ENCODE measurements at regions not wholly inside any gene's neighbourhood (a gene's known extent, or its start where the extent isn't known, plus 50 kb on each side); places are given as distances from the start of the nearest gene placed in this dataset.

- no peak for TF ChIP-seq POLR2A (IDR thresholded peaks at IDR 0.05)
- TF ChIP-seq CTCF (IDR thresholded peaks at IDR 0.05 in 4 of 5, conservative IDR thresholded peaks at IDR 0.05 in 1 of 5) = no peak
Observed at GRCh38 chr11:87780068-87780413, 395.2 kb downstream of the RAB38 start.
